Stimulated activated CD8-positive, alpha-beta memory T cell treated with anti-CD3 and anti-CD28 coated beads, Interleukin-7, amount 100 ng/mL, for 48 hours (primary cell): ENCODE measurements at regions not wholly inside any gene's neighbourhood (a gene's known extent, or its start where the extent isn't known, plus 50 kb on each side); places are given as distances from the start of the nearest gene placed in this dataset.
"Not testable (repeated sequence)": the region's sequence is repeated elsewhere in the genome, so short reads cannot be mapped to it uniquely, and the experiment has no call there.

ENCODE experiments used
- DNase-seq, 2 donors: peaks; one replicate each; pipeline ENCODE4 v3.0.0-alpha.2; 2020; ENCODE audit warnings: low read depth in 1 of 2; ENCODE audit errors: extremely low read depth in 1 of 2

DNA sequence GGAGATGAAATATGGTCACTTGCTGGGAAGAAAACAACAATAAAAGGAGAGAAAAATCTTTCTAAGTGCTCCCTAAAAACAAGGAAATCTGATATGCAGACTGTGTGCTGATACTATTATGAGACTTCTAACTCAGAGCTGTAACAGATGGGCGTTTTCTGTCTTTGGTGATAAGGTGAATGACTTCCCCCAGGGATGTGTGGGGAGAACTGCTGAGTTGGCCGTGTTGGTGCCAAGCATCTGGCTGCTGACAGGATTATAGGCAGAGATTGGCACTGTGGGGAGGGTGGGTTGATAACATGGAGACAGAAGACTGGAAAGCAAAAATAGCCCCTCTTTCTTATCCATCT is 438.5 kb upstream of the PLXNA2 start:
- DNase-seq: no peak

DNA sequence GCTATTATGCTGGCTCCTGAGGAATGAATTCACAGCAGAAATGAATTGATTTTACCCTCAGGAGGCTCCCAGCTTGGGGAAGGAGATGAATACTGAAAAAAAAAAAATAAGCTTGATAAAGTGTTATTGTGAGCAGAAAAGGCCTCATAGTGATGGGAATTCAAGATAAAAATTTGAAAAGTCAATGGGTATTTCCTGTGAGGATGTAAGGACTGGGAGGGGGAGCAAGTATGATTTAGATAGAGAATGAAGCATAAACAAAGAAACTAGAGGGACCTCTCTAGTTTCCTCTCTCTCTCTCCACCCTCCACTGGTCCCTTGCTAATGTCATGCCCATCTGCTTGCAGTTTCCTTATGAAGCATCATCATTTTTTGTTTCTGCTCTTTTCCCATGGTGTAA is 439.0 kb upstream of the PLXNA2 start:
- no peak for DNase-seq

DNA sequence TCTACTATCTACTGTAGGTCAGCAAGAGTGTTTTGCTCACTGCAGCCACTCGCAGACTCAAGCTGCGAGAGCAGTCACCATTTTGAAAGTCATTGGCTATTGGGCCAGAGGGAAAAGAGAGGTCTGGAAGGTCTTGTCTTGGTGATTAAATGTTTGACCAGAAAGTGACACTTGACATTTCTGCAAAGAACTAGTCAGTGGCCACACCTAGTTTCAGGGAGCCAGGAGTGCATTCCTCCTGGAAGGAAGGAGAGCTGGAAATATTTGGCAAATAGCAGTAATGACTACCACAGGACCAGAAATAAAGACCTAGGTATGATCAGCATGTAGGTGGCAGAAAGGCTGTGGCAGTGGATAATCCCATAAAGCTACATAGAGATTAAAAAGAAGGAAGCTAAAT is 440.0 kb upstream of the PLXNA2 start:
- no peak for DNase-seq

DNA sequence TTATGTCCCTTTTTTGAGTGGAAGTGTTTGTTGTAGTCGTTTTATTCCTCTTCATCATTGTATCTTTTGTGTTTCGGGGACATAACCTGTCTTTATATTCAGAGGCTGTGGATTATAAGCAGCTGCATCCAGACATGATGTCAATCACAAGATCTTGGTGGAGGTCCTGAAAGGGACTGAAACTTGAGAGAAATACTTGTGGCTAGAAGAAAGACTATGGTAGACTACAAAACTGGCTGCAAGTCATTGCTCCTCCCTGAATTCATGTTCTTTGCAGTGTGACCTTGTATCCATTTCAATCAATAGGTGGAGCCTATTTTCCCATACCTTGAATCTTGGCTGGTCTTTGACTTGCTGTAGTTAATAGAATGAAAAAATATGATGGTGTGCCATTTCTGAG is 442.4 kb upstream of the PLXNA2 start:
- DNase-seq: no peak

DNA sequence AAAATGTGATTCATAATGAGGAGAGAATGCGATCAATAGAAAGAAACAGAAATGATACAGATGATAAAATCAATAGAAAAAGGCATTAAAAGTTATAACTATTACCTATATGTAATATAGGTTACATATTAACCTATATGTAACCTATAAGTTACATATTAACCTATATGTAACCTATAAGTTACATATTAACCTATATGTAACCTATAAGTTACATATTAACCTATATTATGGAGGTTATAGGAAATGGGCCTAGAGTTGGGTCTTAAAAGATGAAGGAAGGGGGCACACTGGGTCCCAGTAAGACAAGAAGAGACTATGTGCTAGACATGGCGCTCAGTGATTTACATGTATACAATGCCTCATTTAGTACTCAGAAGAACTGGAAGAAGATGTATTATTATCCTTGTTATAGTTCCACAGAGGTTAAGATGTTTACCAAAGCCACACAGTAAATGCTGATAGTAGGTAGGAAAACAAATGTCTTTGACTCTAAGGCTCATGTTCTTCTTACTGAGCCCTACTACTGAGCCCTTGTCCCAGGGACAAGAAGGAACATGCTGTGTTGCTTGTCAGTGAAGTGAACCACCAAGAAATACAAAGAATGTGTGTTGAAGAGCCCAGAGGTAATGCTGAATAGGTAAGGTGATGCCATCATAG is 444.6 kb upstream of the PLXNA2 start:
- DNase-seq: no peak

DNA sequence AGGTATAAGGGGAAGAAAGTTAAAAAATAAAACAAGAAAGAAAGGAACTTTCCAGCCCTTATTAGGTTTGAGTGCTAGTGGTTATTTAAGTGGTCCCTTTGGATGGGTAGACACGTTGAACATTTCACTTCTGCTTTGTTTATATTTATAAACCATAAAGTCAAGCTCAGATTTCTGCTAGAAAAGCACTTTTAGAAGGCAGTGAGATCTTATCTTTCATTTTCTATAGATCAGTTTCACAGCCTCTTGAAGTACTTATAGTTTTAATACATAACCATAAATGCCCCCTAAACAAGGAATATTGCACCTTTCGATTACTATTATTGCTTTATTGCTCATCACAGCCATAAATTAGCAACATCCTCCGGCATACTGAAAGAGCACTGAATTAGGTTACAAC is 446.8 kb upstream of the PLXNA2 start:
- no peak for DNase-seq

DNA sequence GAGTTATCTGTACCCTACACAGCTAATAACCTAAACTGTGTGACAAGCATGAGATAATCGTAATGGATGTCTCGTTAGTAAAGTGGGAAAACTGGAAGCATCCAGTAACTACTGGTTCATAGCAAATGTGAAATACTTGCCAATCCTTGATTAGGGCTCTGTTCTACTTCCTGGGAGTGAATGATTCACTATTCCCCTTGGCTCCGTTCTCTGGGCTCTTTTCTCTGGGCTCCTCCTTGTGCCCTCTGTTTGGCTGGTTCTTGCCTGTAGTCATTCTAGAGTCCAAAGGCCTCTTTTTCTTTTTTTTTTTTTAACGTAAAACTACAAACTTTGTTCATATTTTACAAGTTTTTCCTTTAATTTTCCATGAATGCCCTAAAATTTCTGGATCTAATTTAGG is 465.8 kb upstream of the PLXNA2 start:
- no peak for DNase-seq

DNA sequence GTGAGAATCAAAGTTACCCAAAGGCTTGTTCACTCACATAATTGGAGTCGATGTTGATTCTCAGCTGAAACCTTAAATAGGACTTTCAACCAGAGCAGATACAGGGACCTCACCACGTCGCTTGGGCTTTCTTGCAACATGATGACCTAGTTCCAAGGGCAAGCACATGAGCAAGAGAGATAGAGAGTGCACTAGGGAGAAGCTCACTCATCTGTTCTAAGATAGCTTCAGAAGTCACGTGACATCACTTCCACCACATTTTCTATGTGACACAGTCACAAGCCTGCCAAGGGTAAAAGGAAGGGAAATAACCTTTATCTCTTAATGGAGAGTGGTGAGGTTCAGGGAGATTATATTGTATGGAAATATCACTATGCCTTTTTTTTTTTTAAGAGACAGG is 470.1 kb upstream of the PLXNA2 start:
- DNase-seq: no peak

DNA sequence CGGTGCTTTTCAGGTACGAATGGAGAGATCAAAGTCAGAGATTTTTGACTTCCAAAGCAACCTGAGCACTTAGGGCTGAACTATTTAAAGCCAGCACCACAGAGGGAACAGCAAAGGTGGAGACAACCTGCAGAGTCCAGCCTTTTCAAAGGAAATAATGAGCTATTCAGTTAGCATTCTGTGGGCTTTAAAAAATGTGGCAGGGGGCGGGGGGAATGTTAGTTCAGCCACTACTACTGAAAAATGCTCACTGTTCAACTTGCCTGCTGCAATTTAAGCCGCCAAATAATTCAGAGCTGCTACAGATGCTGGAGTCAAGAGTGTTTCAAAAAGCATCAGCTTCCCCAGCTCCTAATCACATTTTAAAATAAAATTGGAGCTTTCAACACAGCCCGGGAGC is 473.3 kb upstream of the PLXNA2 start:
- no peak for DNase-seq

DNA sequence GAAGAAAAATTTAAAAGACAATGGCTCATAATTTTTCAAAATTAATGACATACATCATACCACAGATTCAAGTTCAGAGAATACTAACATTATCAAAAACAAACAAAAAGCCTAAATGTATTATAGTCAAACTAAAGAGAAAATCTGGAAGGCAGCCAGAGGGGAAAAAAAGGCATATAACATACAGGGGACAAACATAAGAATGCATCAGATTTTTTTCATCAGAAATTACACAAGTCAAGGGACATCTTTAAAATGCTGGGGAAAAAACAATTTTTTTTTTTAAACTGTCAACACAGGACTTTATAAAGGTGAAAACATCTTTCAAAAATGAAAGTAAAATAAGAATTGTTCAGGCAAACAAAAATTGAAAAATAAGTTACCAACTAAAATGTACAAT is 478.4 kb upstream of the PLXNA2 start:
- no peak for DNase-seq

DNA sequence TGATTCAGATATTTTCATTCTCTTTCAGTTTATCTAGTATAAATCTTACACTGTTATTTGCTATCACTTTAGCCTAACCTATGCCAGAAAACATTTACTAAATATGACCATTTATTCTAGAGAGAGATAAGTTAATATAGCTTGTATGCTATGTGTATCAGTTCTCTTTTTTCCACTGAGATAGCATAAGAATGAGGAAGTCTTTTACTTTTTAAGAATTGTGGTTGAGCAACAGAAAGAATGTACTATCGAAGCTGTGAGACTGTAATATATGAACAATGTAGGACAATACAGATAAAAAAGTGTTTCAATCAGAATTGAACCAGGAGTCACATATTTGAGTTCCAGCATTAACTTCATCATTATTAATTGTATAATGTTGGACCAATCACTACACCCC is 479.9 kb upstream of the PLXNA2 start:
- DNase-seq: no peak

DNA sequence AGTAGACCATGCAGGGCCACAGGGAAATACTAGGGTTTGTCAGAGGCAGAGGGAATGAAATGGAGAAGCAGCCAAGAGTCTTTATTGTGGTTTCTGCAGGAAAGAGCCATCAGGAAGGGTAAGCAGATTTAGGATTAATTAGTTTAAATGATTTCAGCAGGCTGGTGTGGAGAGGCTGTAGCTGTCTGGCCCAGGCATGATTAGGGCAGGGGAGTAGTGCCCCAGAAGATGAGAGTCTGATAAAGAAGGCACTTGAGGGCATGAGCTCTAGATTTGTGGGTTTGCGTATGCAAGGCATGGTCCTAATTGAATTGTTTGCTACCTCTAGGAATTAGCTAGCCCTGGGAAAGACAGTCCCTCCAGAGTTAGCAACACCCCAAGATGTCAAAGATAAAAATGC is 484.6 kb upstream of the PLXNA2 start:
- DNase-seq: no peak

DNA sequence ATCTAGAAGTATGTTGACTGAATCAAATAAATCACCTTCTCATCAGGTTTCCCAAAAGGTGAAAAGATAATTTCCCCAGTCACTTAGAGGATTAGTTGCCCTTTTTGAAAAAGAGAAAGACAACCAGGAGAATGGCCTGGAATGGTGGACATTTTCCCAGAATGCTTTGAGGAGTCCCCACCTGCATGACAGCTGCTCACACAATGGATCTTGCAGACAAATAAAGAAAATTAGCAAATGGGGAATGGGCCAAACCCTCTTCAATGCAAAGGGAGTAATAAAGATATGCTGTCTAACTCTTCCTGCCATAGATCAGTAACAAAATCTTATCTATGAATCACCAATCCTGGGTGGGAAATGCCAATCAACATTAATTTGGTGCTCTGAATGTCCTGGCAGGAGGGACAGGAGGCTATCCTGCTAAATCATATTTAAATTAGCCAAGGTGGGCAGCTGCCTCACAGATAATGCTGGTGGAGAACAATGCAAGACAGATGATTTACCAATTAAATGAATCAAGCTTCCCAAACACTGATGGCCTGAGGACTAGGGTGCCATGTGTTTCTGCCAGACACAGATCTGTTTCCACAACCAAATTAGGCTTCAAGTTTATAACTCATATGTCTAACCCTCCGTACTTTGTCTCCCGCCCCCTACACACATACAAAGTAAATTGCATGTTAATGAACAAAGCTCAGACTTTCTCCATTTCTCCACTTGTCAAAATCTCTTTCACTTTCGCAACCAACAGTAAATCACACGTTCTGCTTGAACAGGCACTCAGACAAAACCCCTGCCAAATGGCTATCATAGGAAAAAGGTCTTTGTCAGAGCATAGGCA is 488.0 kb upstream of the PLXNA2 start:
- DNase-seq: no peak

DNA sequence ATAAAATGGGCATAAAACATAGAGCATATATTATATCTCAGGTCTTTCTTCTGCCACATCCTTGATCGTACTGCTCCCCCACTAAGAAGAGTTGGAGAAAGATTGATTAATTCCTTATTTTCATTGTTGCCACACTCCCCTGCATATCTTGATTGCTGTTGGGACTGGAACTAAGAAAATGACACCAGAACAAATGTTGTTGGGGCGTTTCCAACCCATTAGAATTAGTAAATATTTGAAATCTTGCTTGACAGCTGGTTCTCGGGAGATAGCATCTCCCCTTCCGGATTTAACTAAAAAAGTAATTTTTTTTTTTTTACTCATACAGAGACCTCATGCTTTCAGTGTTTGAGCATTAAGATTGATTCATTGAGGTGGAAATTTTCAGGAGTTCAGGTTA is 493.0 kb upstream of the PLXNA2 start:
- no peak for DNase-seq

DNA sequence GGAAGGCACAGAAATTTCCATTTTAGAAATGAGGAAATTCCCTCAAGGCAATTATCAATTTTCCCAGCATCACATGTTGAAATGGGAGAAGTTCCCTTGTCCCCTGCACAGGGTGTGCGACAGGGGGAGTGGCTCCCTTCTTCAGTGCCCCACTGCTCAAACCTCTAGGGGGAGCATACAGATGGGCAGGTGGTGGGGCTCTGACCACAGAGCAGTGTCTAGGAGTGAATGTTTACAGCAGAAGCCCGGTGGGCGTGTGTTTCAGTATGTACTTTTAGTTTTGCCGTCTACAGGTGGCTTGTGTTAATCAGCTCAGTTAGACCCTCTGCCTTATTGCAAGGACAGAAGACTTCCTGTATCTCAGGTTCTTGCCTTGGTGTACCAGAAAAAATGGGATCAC is 493.7 kb upstream of the PLXNA2 start:
- no peak for DNase-seq

DNA sequence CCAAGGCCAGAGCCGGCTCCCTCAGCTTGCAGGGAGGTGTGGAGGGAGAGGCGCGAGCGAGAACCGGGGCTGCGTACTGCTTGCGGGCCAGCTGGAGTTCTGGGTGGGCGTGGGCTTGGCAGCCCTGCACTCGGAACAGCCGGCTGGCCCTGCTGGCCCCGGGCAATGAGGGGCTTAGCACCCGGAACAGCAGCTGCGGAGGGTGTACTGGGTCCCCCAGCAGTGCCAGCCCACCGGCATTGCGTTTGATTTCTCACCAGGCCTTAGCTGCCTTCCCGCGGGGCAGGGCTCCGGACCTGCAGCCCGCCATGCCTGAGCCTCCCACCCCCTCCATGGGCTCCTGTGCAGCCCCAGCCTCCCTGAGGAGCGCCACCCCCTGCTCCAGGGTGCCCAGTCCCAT is 495.5 kb upstream of the PLXNA2 start:
- not testable (repeated sequence) for DNase-seq

DNA sequence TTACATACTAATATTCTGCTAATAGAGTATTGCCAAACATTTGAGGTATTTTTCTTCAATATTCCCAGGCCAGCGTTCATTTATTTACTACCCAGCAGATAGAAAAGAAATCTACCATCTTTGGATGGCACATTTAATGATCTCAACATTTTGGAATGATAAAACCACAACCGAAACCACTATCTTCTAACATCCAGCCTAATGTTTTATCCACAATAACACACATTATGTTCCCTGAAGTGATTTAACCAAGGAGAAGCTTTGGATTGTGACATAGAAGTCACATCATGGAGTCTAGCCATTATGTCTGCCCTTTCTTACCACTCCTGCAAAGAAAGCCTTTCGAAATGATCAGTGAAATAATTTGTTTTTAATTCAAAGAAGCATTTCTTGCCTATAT is 497.1 kb upstream of the PLXNA2 start:
- no peak for DNase-seq

DNA sequence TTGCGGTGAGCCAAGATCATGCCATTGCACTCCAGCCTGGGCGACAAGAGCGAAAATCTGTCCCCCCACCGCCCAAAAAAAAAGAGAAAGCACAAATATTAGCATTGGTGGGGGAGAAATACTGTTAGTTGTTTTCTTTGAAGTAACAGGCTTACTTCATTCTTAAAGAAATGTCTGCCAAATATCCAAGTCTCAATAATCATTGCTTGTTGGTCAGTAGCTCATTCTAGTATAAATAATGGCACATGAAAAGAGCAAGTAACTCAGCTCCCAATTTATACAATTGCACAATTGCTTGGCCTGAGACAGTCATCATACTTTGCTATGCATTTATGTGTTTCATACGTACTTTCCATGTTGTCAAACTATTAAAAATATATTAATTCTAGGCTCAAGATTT is 499.2 kb upstream of the PLXNA2 start:
- no peak for DNase-seq

DNA sequence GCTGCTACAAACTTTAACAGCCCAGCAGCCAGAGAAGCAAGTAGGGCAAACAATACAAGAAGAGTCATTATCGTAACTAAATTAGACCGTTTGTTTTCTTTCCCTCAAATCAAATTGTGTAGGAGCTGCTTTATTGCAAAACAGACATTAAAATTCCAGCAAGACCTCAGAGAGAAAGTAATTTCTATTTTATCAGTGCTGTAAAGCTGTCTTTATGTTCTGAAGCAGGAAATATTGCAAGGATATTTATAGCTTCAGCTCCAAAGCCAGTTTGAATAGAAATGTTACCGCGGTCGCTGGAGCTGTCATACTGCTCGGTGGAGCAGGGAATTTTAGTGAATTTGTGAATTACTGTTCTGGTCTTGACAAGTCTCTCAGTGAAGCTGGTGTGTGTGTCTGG is 503.8 kb upstream of the PLXNA2 start:
- no peak for DNase-seq

DNA sequence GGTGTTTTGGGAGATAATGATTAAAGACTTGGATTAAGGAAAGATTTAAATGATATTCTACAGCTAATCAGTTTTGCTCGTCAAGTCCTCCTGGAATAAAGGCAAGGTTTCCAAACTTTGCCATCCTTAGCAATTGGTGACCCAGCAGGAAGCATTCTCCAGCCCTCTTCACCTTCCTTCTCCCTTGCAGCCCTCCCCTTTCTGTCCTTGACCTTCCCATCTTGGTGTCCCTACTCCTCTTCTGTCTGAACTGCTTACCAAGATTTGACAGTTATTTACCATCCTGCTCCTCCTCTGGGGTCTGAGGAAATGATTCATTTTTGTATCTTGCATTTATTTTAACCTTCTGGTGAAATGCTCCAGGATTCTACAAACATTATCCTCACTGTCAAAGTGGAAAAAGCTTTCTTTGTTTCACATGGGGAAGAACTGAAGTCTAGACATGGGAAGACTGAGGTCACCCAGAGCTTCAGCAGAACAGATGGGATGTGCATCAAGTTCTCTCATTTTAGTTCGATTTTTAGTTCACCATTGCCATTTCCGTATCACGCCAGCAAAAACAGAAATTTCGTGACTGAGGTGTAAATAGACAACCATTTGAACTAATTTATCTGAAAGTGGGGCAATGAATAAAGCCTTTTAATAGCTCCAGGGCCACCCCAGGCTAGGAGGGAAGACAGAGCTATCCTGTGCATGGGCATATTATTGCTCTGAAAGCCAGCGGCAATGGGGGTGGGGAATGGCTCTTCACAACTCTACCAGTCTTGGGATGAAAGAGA is 504.4 kb upstream of the PLXNA2 start:
- no peak for DNase-seq

DNA sequence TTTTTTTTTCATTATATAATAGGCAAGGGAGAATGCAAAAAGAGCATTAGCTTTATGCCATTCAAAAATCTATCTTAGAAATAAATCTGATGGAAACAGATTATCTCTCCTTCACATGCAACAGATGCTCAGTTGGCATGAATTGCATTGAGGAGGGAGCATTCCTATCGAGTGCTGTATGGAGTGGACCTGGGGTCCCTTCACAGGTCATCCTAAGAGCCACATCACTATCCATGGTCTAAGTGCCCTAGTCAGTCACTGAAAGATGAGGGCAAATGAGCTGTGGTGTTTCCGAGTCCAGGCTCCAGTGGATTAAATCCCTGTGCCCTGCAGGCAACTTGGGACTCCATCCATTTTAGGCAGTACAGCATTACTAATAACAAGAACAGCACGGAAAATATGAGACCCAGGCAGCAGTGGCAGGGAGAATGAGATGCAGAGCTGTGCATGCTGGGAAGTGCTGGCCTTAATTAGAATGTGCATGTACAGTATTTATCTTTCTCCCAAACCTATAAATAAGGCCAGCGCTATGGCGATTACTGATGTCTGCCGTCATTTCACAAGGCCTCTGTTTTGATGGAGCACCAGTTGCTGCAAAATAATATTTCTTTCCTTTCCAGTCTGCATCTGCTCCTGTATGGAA is 512.3 kb upstream of the PLXNA2 start:
- DNase-seq: no peak

DNA sequence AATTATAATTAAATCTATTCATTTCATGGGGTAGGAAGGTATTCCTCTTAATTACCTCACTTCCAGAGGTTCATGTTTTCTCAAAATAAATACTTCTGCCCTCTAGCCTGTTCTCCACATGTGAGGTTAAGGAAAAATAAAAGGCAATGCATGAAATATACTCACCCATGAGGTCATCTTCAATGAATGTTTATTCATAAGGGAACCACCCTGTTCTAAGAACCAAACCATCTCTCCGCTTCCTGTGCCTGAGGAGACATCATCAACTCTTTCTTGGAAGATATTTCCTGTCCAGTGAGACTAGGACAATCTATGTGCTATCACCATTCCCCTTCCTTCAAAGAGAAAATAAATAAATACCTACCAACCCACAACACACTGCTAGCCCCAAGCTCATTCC is 513.7 kb upstream of the PLXNA2 start:
- DNase-seq: no peak
